DMS 273 treated with DMSO at 0.1 percent for 48 hours (cell line): ENCODE measurements at regions not wholly inside any gene's neighbourhood (a gene's known extent, or its start where the extent isn't known, plus 50 kb on each side); places are given as distances from the start of the nearest gene placed in this dataset.

Experiments
- DNase-seq: peaks from one replicate; lab custom pipeline; 2025; lab: John Stamatoyannopoulos, UW

DNA sequence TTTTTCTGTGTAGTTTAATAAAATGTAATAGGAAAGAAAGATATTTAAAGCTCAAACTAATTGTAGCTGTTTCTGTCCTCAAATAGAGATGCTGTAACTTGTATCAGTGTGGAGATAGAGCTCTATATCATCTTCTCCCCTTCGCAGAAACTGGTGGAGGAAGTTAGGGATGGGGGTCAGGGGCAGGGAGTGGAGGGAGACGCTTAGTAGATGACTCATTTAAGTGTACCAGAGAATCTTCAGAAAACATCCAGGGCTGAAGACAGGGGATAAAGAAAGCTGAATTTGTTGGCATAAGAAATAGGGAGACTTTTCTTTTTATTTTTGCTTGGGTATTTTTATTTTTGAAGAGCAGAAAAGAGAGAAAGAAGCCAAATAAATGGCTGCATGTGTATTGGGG, 282.6 kb upstream of the DPYD start:
- DNase-seq: no peak

DNA sequence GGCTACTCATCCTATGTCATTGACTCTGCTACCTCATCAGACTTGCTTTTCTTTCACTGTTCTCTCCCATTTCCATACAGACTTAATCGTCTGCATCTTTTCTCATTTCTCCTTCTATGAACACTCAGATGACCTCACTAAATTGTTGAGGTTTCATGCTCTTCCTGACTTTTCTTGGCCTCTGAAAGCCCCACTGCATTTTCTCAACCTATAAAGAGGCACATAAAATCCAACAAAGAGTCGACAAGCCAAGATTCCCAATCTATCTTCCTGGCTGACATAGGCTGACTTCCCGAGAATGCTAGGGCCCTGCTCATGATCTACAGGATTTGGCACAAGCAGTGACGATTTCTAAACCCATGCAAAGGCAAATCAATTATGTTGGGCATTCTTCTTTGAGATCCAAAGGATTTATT, 280.8 kb upstream of the DPYD start:
- no peak for DNase-seq

DNA sequence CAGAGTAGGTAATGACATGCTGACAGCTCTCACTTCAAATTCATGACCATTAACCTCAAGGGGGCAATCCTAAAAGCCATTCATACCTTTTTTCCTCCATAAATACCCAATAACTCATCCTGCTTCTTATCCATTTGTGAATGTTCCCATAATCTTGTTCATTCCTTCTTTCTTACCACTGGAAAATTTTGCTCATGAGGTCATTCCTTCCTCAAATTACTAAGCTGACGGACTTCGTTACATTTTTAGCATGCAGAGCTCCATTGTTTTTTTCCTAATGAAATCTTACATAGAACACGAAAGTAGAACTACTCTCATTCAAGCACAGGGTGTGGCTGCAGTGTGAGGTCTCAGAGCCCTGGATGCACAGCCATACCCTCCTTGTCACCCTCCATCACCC, 276.5 kb upstream of the DPYD start:
- DNase-seq: no peak

DNA sequence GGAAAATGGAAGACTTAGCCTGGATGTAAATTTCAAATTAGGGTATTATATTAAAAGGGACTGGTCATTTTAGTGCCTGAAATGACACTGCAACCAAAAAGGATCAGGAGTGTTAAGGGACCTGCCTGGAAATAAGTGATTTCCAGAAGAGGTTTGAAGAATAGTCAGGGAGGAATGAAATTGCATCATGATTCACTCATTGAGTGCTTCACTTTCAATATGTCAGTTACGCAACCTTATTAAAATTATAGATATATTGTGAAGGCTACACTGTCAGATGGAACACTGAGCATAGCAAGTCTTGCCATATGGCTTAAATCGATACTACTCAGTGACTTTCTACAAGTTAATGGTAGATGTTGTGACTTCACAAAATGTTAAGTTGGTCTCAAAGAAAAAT, 275.2 kb upstream of the DPYD start:
- DNase-seq: no peak

DNA sequence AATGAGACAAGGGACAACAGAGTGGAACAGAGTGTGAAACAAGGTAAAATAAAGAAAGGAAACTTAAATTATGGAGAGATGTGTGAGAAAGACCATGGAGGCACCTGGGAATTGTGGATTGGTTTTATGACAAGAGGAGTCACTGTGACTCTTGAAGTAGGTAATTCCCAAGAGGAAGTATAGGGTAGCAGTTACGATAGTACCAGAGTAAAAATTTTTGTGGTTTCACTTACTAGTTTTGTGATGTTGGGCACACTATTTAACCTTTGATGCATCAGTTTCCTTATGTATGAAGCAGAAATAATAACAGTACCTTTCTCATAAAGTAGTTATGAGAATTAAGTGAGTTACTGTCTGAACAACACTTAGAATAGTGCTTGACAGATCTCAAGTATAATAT, 267.9 kb upstream of the DPYD start:
- DNase-seq: no peak

DNA sequence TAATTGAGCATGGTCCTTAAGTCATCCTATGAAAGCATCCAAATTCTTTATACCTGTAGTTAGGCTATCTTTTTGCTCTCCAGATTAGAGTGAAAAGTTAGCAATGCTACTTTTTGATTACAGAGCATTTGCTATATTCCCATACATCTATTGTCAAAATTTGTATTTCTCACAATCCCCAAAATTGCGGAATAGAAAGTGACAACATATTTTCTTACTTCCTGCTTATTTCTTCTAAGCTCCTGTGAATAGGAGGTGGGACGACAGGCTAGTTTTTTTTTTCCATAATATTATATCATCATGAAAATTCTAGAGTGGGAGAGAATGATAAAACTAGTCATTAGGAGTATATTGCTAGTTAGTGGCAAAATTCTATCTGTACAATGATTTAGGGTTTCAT, 264.0 kb upstream of the DPYD start:
- no peak for DNase-seq

DNA sequence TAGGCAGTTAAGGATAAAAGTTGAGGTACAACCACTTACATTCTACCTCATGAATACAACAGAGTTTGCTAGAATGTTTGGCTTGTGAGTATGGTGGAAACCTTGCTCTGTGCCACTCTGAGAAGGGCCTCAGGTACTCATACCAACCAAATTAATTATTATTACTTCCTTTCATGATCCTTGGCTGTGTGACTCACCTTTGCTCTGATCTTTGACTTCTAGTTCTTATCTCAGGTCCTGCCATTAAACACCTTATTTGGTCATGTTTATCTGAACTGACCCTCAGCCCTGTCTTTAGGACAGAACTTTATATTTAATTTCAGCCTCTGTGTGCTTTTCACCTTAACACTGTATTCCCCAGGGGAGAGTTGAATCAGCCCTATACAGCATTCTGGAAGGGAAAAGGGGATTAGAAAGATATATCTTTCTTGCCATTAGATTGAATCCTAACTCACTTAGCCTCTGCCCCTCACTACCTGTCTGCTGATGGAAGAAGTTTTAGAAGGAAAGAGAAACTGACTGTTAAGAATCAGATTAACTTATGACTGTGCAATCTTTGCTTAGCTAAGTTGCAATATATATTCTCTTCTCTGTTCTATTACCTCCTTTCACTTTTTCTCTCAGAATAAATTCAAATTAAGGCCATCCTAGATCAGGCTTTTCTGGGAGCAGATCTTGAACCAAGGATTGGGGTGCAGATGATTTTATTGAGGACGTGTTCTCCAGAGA, 260.4 kb upstream of the DPYD start:
- no peak for DNase-seq

DNA sequence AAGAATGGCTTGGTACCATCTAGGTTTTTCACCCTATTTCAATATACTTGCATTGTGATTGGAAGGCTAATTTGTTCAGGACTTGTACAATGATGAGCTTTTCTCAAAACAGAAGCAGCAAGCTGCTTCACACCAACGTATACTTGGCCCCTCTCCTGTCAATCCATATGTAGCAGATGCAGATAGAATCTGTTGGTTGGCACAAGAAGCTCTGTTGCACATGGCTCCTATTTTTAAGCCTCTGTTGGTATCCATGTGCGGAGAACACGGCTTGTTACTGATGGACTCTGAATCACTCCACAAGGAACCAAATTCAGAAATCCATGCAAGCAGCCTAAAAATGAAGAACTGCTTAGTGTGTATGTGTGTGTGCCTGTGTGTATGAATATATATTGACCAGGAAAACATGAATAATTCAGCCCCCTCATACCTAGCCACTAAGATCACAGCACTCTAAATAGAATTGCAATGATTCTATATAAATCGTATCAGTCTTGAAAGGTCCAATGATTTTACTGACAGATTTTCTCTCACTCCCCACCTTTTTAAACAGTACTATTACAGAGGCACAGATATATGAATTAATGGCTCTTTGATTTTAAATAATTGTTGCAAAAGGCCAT, 258.4 kb upstream of the DPYD start:
- no peak for DNase-seq

DNA sequence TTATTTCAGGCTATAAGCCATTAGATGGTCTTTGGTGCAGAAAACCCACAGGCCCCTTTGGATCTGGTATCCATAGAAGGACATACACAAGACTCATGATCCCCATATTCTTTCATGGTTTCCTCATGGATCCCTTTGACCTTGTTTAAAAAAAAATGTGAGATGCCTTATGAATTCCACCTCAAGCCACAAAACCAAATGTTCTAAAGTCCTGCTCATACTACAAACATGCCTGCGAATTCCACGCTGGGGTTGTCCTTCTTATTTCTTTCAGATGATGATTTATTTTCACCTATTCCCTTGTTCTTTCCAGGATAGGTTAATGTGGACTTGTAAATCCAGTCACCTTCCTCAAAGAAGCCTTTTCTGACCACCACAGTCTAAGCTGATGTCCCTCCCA, 256.9 kb upstream of the DPYD start:
- DNase-seq: no peak

DNA sequence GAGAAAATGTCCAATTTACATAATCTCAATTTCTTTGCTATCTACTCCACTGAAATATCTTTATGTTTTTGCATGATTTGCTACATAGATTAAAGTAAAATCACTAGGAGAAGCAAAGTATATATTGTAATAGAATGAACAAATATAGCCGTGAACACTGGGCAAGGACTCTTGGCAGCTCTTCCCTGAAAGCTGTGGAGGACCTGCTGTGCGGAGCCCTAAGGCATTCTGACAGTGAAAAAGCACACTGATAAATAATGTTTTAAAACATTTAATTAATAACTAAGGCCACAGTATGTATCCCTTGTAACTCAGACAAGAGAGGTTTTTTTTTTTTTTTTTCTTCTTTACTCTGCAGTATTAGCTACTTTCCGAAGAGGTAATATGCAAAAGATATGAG, 256.1 kb upstream of the DPYD start:
- DNase-seq: no peak

DNA sequence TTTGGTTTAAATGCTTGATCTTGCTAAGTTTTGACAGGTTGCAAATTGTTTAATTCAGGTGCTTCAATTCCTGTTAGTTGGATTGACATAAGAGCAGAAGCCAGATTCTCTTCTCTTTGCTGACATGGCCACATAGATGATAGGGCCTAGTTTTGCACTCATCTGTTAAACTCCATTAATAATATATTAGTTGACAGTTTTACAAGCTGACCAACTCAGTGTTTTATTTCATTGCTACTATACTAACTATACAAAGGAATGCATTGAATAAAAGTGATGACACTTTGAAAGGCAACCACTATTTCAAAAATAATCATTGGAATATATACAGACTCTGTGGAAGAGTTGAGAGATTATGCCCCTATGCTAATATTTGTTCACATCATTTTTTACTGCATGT, 255.6 kb upstream of the DPYD start:
- no peak for DNase-seq

DNA sequence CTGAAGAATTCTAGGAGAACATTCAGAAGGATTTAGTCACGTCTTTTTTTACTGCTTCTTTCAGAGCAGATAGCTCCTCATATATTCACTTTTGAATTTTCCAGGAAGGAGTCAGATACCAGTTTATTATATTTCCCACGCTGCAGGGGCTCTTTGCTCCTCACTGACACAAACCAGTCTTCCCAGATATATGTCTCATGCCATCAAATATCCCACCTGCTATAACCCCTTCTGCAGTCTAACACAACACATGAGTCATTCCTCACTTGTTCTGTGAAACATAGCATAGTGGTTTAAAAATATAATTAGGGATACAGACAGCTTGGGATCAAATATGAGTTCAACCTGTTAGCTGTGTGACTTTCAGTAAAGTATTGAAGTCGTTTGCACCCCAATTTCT, 251.7 kb upstream of the DPYD start:
- DNase-seq: no peak

DNA sequence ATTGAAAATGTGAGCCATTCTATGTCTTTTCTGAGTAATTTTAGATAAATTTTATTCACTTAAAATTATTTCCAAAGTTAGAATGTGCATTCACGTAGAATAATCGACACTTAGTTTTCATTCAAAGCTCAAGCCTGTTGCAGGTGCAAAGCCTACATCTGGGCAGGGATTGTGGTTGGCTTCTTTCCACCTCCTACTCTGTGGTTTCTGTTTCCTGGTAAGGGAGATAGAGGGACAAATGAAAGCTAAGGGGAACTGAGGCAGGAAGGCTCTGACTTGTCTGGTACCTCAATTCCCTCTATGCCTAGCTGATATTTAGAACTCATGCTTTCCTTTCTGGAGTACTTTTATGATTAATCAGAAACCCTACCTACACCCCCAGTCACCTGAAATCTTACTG, 251.2 kb upstream of the DPYD start:
- DNase-seq: no peak

DNA sequence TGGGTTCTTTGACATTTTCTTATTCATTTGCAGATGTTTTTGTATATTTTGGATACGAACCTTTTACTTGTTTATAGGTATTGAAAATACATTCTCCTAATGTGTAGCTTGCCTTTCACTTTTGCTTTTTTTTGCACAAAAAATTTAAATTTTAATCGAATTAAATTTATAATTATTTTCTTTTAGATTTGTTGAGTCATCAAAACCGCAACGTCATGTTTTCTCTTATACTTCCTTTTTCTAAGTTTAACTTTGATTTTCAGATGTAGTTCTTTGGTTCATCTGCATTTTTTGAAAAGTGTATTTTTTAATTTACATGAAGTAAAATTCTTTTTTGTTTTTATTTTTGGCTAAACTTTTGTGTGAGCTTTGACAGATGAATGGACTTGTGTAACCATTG, 243.7 kb upstream of the DPYD start:
- DNase-seq: no peak

DNA sequence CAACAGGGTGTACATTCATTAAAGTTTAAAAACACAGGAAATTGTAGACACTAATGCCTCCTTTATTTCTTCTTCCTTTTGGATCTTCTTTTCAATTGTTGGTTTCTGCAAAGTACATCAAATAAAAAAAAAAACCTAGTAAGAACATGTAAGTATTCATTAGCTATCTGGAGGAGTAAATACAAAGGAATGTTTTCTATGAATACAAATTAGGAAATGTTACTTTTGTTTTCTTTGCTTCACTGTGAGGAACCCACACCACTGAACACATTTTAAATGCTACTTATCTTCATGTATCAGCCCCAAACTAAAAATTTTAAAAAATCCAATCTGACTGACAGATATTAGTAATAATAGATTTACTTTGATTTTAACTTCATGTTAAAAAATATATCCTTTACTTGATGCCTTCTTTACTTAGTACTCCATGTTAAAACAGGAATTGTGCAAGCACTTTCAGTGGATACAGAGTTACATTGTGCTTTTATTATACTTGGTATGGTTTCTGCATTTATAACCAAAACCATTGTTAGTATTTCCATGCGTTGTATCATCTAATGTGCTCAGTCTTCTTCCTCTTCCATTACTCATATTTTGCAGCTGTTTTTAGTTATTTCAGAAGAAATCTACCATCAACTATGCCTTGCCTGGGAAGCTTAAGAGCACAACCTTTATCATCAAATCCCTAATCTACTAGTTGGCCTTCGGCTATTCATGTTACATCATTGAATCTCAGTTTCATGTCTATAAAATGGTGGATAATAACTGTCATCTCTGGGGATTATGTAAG, 236.9 kb upstream of the DPYD start:
- no peak for DNase-seq

DNA sequence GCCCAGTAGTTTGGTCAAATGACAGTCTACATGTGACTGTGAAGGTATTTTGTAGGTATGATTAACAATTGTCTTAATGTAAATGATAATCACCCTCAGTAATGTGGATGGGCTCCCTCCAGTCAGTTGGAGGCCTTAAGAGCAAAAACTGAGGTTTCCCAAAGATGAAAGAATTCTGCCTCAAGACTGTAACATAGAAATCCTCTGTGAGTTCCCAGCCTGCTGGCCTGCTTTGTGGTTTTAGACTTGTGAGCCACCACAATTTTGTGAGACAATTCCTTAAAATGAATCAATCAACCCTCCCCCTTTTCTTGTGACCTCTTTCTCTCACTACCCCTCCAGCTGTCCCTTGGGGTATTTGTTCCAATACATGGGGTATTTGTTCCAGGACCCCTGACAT, 226.4 kb upstream of the DPYD start:
- no peak for DNase-seq

DNA sequence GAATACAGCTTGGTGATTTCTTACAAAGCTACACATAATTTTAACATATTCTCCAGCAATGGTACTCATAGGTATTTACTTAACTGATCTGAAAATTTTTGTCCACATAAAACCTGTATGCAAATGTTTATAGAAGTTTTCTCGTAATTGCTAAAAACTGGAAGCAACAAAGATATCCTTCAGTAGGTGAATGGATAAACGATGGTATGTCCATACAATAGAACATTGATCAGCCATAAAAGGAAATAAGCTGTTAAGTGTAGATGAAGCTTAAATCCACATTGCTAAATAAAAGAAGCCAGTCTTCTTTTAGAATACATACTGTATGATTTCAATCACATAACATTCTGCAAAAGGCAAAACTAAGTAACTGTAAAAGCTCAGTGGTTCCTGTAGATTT, 224.8 kb upstream of the DPYD start:
- DNase-seq: no peak

DNA sequence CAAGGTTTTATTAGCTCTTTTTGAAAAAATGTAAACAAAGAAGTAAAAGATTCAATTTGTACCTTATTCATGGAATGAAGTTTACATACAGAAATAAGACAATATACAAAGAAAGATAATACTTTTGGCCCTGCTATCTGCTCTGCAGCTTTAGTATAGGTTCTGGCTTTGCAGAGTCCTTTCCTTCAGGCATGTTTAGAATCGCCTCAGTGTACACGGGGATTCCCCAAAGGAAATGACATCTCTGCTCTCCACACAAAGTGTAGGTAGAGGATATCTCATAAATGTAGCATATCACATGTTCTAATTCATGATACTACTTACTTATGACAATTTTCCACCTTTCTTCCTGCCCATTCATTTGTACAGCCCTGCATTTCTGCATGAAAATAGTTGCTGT, 222.6 kb upstream of the DPYD start:
- no peak for DNase-seq

DNA sequence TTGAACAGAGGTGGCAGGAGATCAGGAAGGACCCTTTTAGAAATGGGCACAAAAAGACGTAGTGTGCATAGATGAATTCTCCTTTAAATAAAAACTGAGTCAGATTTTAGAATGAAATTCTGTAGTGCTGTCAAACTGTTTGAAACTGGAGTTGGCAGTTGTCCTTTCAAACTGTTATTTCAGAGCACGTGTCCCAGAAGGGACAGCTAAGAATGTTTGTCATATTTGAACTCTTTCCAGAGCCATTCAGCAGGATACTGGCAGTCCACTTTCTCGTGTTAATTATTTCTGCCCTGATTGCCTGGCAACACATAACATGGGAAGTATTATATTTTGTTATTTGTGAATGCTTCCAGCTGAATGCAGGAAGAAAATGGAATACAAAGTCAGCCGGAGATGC, 212.3 kb upstream of the DPYD start:
- DNase-seq: no peak

DNA sequence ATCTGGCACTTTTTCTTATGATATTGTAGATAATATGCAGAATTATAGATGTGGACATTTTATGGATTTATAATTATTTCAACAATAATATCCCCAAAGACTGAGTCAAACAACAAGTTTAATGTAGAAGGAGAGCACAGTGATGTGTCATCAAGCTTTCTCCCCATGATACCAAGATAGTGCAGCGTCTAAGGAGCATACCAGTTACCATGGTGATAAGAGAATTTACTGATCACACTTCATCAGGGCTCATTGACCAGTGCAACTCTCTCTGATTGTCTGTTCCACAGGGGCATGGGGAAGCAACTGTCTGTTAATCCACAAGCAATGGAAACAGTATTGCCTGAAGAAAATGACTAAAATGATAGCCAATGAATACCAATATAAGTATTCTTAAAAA, 209.6 kb upstream of the DPYD start:
- DNase-seq: no peak

DNA sequence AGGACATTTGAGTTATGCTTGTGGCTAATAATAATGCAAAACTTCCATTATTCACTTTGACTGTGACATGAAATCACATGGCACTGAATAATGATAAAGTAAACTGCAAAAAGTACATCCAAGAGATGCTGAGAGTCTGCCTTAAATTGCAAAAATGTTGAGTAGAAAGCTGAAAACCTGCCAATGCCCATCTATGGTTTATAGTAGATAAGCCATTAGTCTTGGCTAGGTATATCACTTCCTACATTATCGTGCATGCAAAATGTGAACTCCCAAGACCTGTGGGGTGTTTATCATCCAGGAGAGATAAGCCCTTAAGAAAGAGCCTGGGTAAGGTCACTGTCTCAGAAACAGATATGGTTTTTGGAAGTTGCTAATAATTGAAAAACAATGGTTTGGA, 208.7 kb upstream of the DPYD start:
- no peak for DNase-seq

DNA sequence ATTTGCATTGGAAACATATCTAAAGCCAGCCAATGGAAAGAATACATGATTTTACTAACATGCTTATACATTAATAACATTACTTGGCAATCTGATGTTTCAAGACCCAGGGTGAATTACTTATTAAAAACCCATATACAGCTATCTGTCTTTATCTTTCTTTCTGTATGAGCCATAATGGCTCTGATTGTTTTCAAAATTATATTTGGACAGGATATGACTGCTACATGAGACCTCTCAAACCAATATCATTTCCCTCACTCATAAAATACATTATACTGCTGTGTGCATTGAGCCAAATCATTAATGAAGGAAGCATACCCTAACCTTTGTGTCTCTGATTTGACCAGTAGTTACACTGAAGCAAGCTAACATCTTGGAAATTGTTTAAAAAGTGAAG, 205.9 kb upstream of the DPYD start:
- DNase-seq: no peak

DNA sequence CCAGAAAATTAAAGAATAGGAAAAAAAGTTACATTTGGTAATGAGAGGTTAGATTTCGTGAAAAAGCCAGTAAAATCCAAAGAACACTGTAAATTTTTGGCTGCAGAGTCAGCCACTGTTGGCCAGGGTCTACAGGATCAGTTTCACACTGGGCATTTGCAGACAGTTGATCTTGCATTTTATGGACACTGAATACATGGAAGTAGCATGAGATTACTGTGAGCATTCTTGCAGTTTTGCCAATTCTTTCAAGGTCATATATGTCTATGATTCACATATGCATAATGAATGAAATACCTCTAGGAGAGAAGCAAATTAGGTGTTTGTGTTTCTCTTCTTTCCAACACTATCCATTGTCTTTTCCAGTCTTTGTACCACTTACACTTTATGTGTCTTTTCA, 200.8 kb upstream of the DPYD start:
- DNase-seq: no peak

DNA sequence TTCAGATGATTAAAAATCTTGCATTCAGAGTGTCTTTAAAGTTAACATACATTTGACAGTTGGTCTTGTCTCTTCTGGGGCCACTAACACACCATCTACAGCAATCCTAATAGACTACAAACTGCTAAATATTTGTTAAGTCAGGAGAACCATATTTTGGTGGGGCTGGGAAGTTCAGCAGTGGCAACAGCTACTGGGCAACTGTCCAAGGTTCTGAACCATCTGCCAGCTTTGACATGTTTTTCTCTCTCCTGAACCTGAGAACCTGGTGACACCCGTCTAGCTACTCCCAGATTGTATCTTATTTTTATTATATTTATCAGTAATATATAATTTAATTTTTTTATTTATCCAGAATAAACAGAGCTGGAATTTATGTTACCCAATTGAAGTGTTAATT, 199.0 kb upstream of the DPYD start:
- peak; percentile 83 for DNase-seq
